DOHH2 (cell line): ENCODE measurements at regions not wholly inside any gene's neighbourhood (a gene's known extent, or its start where the extent isn't known, plus 50 kb on each side); places are given as distances from the start of the nearest gene placed in this dataset.
"Not testable (repeated sequence)": the region's sequence is repeated elsewhere in the genome, so short reads cannot be mapped to it uniquely, and the experiment has no call there.

Experiments used
- H3F3A ChIP-seq: fragments of 200-600 bp; sonication (generic), shearing (Covaris generic); 2 replicates; pipeline ENCODE4 v1.6.0; 2016; ENCODE audit warnings: antibody characterized with exemption, mild to moderate bottlenecking; ENCODE audit not compliant: control insufficient read depth, insufficient read depth
- H3K27ac ChIP-seq: fragments of 200-600 bp; sonication (generic); 2 replicates; pipeline ENCODE4 v1.5.1; 2014; ENCODE audit warnings: low read depth, mild to moderate bottlenecking, low read length, moderate library complexity
- H3K27me3 ChIP-seq: fragments of 200-600 bp; sonication (generic); 2 replicates; pipeline ENCODE4 v1.6.1; 2014; ENCODE audit warnings: mild to moderate bottlenecking, low read length, mixed read lengths; ENCODE audit not compliant: control insufficient read depth
- H3K36me3 ChIP-seq: fragments of 200-600 bp; sonication (generic); 2 replicates; pipeline ENCODE4 v1.6.1; 2014; ENCODE audit warnings: mild to moderate bottlenecking, low read length, moderate library complexity, mixed read lengths; ENCODE audit not compliant: control insufficient read depth
- H3K4me1 ChIP-seq: fragments of 200-600 bp; sonication (generic); 2 replicates; pipeline ENCODE4 v1.6.1; 2014; ENCODE audit warnings: mild to moderate bottlenecking, low read length, mixed read lengths; ENCODE audit not compliant: control insufficient read depth
- H3K4me2 ChIP-seq: fragments of 200-600 bp; sonication (generic); 2 replicates; pipeline ENCODE4 v1.6.0; 2014; ENCODE audit warnings: mild to moderate bottlenecking, low read length, moderate library complexity
- H3K4me3 ChIP-seq: fragments of 200-600 bp; sonication (generic); 2 replicates; pipeline ENCODE4 v1.5.1; 2014; ENCODE audit warnings: mild to moderate bottlenecking, low read length, mixed read lengths
- H3K79me2 ChIP-seq: fragments of 200-600 bp; sonication (generic); 2 replicates; pipeline ENCODE4 v1.6.1; 2014; ENCODE audit warnings: mild to moderate bottlenecking, low read length, mixed read lengths; ENCODE audit not compliant: control insufficient read depth
- H3K9me2 ChIP-seq: fragments of 200-600 bp; sonication (generic); replicated peaks from 2 replicates; pipeline ENCODE4 v1.6.1; 2014; ENCODE audit warnings: mild to moderate bottlenecking, low read length, mixed read lengths; ENCODE audit not compliant: control insufficient read depth
- H3K9me3 ChIP-seq: fragments of 200-600 bp; sonication (generic); 2 replicates; pipeline ENCODE4 v1.6.1; 2014; ENCODE audit warnings: antibody characterized with exemption, low read length, mixed read lengths; ENCODE audit not compliant: control insufficient read depth, insufficient read depth
- H4K20me1 ChIP-seq: fragments of 200-600 bp; sonication (generic); 2 replicates; pipeline ENCODE4 v1.6.0; 2014; ENCODE audit warnings: low read depth, mild to moderate bottlenecking, antibody characterized with exemption, low read length, moderate library complexity; ENCODE audit not compliant: control insufficient read depth, insufficient read depth
- CTCF ChIP-seq: fragments of 200-600 bp; sonication (generic); IDR thresholded peaks from one replicate; pipeline ENCODE4 v1.5.1; 2014; ENCODE audit warnings: antibody characterized with exemption, mild to moderate bottlenecking, low read depth, low read length; ENCODE audit not compliant: poor library complexity, severe bottlenecking
- EZH2phosphoT487 ChIP-seq: fragments of 200-600 bp; sonication (generic); IDR thresholded peaks from 2 replicates; pipeline ENCODE4 v1.6.1; 2017; ENCODE audit warnings: borderline replicate concordance, mild to moderate bottlenecking, antibody characterized with exemption, low read length, moderate library complexity, mixed read lengths

- H3F3A ChIP-seq: no peaks in the 10 kb centered on the region
- no peak overlapping the region for H3K27ac ChIP-seq
- H3K4me3 ChIP-seq: no peak overlapping the region
- no peaks in the 10 kb centered on the region for H3K9me2 ChIP-seq
- no peak for TF ChIP-seq CTCF
- no peak for TF ChIP-seq EZH2phosphoT487
- no peaks in the 10 kb centered on the region for H3K36me3 ChIP-seq
- H3K27me3 ChIP-seq: no peaks in the 10 kb centered on the region
- no peak overlapping the region for H3K4me2 ChIP-seq
- no peaks in the 10 kb centered on the region for H3K9me3 ChIP-seq
- no peaks in the 10 kb centered on the region for H3K4me1 ChIP-seq
- H4K20me1 ChIP-seq: no peaks in the 10 kb centered on the region
- no peaks in the 10 kb centered on the region for H3K79me2 ChIP-seq
Measured at GRCh38 chr5:90084342-90084741, 325.2 kb downstream of the CETN3 start.

- not testable (repeated sequence) for H3F3A ChIP-seq, H3K4me2 ChIP-seq, H3K36me3 ChIP-seq, H3K4me3 ChIP-seq, H3K9me3 ChIP-seq, H3K79me2 ChIP-seq, H3K4me1 ChIP-seq, H3K9me2 ChIP-seq, H3K27me3 ChIP-seq, H3K27ac ChIP-seq, H4K20me1 ChIP-seq
Measured at GRCh38 chr5:90073026-90073570, 336.5 kb downstream of the CETN3 start.

GRCh38 chr5:90071656-90072055 lies 337.9 kb downstream of the CETN3 start:
- Histone ChIP-seq H3K4me3 (no peak overlapping the region), H3K4me1 (no peaks in the 10 kb centered on the region), H3K27me3 (no peaks in the 10 kb centered on the region), H3K4me2 (no peak overlapping the region), H3K79me2 (no peaks in the 10 kb centered on the region), H3K36me3 (no peaks in the 10 kb centered on the region), H4K20me1 (no peaks in the 10 kb centered on the region), H3F3A (no peaks in the 10 kb centered on the region), H3K9me3 (no peaks in the 10 kb centered on the region), H3K27ac (no peak overlapping the region), H3K9me2 (no peaks in the 10 kb centered on the region)
- TF ChIP-seq CTCF (no peak), EZH2phosphoT487 (no peak)

- Histone ChIP-seq H3K27ac (no peak overlapping the region), H3K4me1 (no peaks in the 10 kb centered on the region), H4K20me1 (no peaks in the 10 kb centered on the region), H3K4me2 (no peak overlapping the region), H3K9me3 (no peaks in the 10 kb centered on the region), H3K9me2 (no peaks in the 10 kb centered on the region), H3K27me3 (no peaks in the 10 kb centered on the region), H3K79me2 (no peaks in the 10 kb centered on the region), H3K4me3 (no peak overlapping the region), H3F3A (no peaks in the 10 kb centered on the region), H3K36me3 (no peaks in the 10 kb centered on the region)
- no peak for TF ChIP-seq CTCF
- no peak for TF ChIP-seq EZH2phosphoT487
Measured at GRCh38 chr5:90071066-90071465, 338.5 kb downstream of the CETN3 start.
